GM20431 (cell line): ENCODE measurements at regions not wholly inside any gene's neighbourhood (a gene's known extent, or its start where the extent isn't known, plus 50 kb on each side); places are given as distances from the start of the nearest gene placed in this dataset.
"Not testable (repeated sequence)": the region's sequence is repeated elsewhere in the genome, so short reads cannot be mapped to it uniquely, and the experiment has no call there.

Experiments used
- in situ Hi-C: fragments of 300-500 bp; cut with MseI, MboI; formaldehyde crosslinking; loops from one replicate; pipeline ENCODE4 v1.15.0; 2020; ENCODE audit warnings: low sequenced_read_pairs; ENCODE audit not compliant: unreplicated experiment

GRCh38 chr20:60752741-60753420 is 499.2 kb upstream of the CDH4 start:
- in situ Hi-C loops: no loop called here

- in situ Hi-C loops: no loop called here
These were observed 497.2 kb upstream of the CDH4 start for GRCh38 chr20:60754856-60755255.

GRCh38 chr20:60759651-60760050 is 492.4 kb upstream of the CDH4 start:
- in situ Hi-C loops: no loop called here

- in situ Hi-C loops: no loop called here
These were observed 491.6 kb upstream of the CDH4 start for GRCh38 chr20:60760256-60761000.

GRCh38 chr20:60761056-60761455 is 491.0 kb upstream of the CDH4 start:
- in situ Hi-C loops: no loop called here

GRCh38 chr20:60762386-60762785 is 489.7 kb upstream of the CDH4 start:
- in situ Hi-C loops: no loop called here

GRCh38 chr20:60764328-60764727 is 487.7 kb upstream of the CDH4 start:
- in situ Hi-C loops: no loop called here

GRCh38 chr20:60764771-60765170 is 487.3 kb upstream of the CDH4 start:
- in situ Hi-C loops: no loop called here

- in situ Hi-C loops: no loop called here
These were observed 486.1 kb upstream of the CDH4 start for GRCh38 chr20:60765821-60766403.

GRCh38 chr20:60768216-60768615 is 483.8 kb upstream of the CDH4 start:
- in situ Hi-C loops: no loop called here

GRCh38 chr20:60780388-60781025 is 471.6 kb upstream of the CDH4 start:
- in situ Hi-C loops: no loop called here

GRCh38 chr20:60782959-60783625 is 469.0 kb upstream of the CDH4 start:
- in situ Hi-C loops: no loop called here

- in situ Hi-C loops: no loop called here
These were observed 466.8 kb upstream of the CDH4 start for GRCh38 chr20:60785301-60785700.

- in situ Hi-C loops: no loop called here
These were observed 466.3 kb upstream of the CDH4 start for GRCh38 chr20:60785785-60786184.

- in situ Hi-C loops: no loop called here
These were observed 465.3 kb upstream of the CDH4 start for GRCh38 chr20:60786686-60787217.

GRCh38 chr20:60787276-60787675 is 464.8 kb upstream of the CDH4 start:
- in situ Hi-C loops: no loop called here

- in situ Hi-C loops: no loop called here
These were observed 464.0 kb upstream of the CDH4 start for GRCh38 chr20:60788070-60788469.

- in situ Hi-C loops: no loop called here
These were observed 462.7 kb upstream of the CDH4 start for GRCh38 chr20:60789399-60789798.

- in situ Hi-C loops: not testable (repeated sequence)
These were observed 461.7 kb upstream of the CDH4 start for GRCh38 chr20:60790339-60790738.

GRCh38 chr20:60791823-60792222 is 460.2 kb upstream of the CDH4 start:
- in situ Hi-C loops: no loop called here
